Activated naive CD4-positive, alpha-beta T cell treated with anti-CD3 and anti-CD28 coated beads, Interleukin-2, amount 10 ng/mL, durations not matched to agents 7 days and 5 days (primary cell): ENCODE measurements at regions not wholly inside any gene's neighbourhood (a gene's known extent, or its start where the extent isn't known, plus 50 kb on each side); places are given as distances from the start of the nearest gene placed in this dataset.
"Not testable (repeated sequence)": the region's sequence is repeated elsewhere in the genome, so short reads cannot be mapped to it uniquely, and the experiment has no call there.

Experiments used
- CTCF ChIA-PET: fragments of 350-600 bp; sonication (Branson Sonifier 250); formaldehyde crosslinking; loops from one replicate; lab custom pipeline; 2021; ENCODE audit warnings: antibody characterized with exemption; lab: Charles Lee
- DNase-seq: peaks from one replicate; pipeline ENCODE4 v3.0.0-alpha.2; 2020
- H3K27ac Mint-ChIP-seq: one replicate; pipeline ENCODE4 v1.8.0; 2021; ENCODE audit warnings: mild to moderate bottlenecking, moderate library complexity, mixed read lengths
- H3K27me3 Mint-ChIP-seq: one replicate; pipeline ENCODE4 v1.8.0; 2021; ENCODE audit warnings: mild to moderate bottlenecking, mixed read lengths
- H3K36me3 Mint-ChIP-seq: one replicate; pipeline ENCODE4 v1.8.0; 2021; ENCODE audit warnings: mixed read lengths
- H3K4me1 Mint-ChIP-seq: one replicate; pipeline ENCODE4 v1.8.0; 2021; ENCODE audit warnings: mixed read lengths
- H3K4me3 Mint-ChIP-seq: one replicate; pipeline ENCODE4 v1.8.0; 2021; ENCODE audit warnings: mild to moderate bottlenecking, moderate library complexity, mixed read lengths
- H3K9me3 Mint-ChIP-seq: one replicate; pipeline ENCODE4 v1.8.0; 2021; ENCODE audit warnings: mixed read lengths

DNA sequence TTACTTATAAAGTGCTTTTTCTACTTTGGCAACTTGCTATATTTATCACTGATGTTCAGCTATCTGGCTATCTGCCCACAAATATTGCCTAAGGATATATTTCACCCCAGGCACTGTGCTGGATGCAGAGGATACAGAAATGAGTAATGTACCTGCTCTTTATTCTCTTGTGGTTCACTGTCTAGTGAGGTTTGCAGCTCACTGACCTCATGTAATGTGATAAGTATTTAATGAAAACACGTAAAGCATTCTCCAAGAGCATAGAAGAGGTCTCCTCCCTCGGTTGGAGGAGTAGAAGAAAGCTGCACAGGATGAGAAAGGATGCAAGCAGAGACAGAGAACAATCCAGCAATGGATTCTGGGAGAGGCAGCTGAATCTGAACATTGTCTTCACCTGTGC, 610.7 kb downstream of the CBLN4 start:
- no peak overlapping the region for H3K27ac Mint-ChIP-seq
- no peaks in the 10 kb centered on the region for H3K36me3 Mint-ChIP-seq
- CTCF ChIA-PET, result no interaction called here
- no peaks in the 10 kb centered on the region for H3K27me3 Mint-ChIP-seq
- DNase-seq, result no peak
- H3K4me3 Mint-ChIP-seq, result no peak overlapping the region
- peaks cover 13% of the 10 kb centered on the region for H3K9me3 Mint-ChIP-seq
- H3K4me1 Mint-ChIP-seq, result no peaks in the 10 kb centered on the region

DNA sequence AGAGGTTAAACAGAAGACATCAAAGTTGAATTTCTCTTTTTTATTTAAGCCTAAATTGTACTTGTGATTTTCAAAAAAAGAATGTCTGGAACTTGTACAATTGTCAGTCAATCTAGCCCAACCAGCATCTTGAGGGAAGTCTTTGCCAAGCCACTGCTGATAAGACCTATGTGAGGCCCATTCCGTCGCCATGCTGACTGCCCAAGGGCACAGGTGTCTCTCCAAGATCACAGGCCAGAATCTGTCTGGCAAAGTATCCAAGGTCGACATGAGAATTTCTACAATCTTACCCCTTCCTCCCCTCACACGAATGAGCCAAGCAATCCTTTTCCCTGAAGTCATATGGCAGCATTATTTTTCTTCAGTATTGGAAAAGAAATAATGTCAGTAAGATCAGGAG, 614.5 kb downstream of the CBLN4 start:
- Mint-ChIP-seq H3K4me3 (no peak overlapping the region), H3K4me1 (no peaks in the 10 kb centered on the region), H3K27me3 (no peaks in the 10 kb centered on the region), H3K27ac (no peak overlapping the region), H3K9me3 (peaks cover 13% of the 10 kb centered on the region), H3K36me3 (no peaks in the 10 kb centered on the region)
- CTCF ChIA-PET, result no interaction called here
- no peak for DNase-seq

DNA sequence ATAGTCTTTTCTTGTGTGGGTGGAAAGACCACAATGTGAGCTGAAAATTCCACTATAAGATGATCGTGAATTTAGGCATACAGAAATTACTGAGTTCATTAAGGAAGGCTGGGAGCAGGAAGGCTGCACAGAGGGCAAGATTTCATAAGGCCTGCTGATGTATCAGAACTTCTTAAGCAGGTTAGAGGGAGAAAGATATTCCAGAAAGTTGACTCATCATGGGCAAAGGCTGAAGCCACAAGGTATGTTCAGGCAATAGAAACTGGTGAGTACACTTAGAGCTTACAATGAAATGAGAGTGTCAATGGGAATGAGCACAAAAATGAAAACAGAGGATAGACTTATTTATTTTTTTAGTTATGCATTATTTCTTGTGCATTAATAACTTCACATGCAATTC, 618.6 kb downstream of the CBLN4 start:
- H3K4me1 Mint-ChIP-seq, result no peaks in the 10 kb centered on the region
- no peaks in the 10 kb centered on the region for H3K36me3 Mint-ChIP-seq
- no peak overlapping the region for H3K4me3 Mint-ChIP-seq
- CTCF ChIA-PET, result no interaction called here
- no peak overlapping the region for H3K27ac Mint-ChIP-seq
- H3K27me3 Mint-ChIP-seq, result no peaks in the 10 kb centered on the region
- no peak for DNase-seq
- peaks cover 10% of the 10 kb centered on the region for H3K9me3 Mint-ChIP-seq

DNA sequence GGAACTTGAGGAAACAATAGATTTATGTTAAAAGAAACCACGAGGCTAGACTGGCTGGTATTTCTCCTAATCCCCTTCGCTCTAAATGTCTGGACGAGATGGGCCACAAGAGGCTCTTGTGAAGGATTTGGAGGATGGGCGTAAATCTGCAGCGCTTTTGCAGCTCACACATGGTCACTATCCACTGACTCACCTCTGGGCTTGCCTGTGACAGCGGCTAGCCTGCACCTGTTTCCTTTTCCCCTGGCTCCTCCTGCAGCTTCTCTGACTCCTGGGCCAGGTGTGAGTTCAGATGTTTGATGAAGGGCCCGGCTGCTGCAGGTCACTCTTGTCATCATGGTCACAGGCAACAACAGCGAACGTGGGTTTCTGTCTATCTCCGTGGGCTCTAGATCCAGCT, 629.4 kb downstream of the CBLN4 start:
- H3K9me3 Mint-ChIP-seq, result peaks cover 4% of the 10 kb centered on the region
- no peak for DNase-seq
- H3K27me3 Mint-ChIP-seq, result no peaks in the 10 kb centered on the region
- H3K4me3 Mint-ChIP-seq, result no peak overlapping the region
- no peaks in the 10 kb centered on the region for H3K36me3 Mint-ChIP-seq
- CTCF ChIA-PET, result no interaction called here
- H3K27ac Mint-ChIP-seq, result no peak overlapping the region
- H3K4me1 Mint-ChIP-seq, result no peaks in the 10 kb centered on the region

DNA sequence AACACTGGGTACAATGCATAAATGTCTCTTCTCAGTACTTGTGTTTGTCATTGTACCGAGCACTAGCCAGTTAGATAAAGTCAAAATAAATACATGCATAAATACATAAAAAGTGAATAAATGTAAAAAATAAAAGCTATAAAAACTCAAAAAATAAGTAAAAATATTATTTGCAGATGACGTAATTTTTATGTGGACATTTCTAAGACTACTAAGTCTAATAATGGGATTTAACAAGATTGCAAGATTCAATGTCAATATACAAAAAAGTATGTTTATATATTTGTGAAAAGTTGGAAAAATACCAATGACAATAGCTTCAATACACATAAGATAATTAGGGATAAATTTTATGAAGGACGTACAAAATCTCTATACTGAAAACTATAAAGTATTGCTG, 639.6 kb downstream of the CBLN4 start:
- CTCF ChIA-PET, result no interaction called here
- no peaks in the 10 kb centered on the region for H3K27me3 Mint-ChIP-seq
- no peak for DNase-seq
- no peaks in the 10 kb centered on the region for H3K4me1 Mint-ChIP-seq
- H3K4me3 Mint-ChIP-seq, result no peak overlapping the region
- no peak overlapping the region for H3K27ac Mint-ChIP-seq
- peaks cover 4% of the 10 kb centered on the region for H3K9me3 Mint-ChIP-seq
- H3K36me3 Mint-ChIP-seq, result no peaks in the 10 kb centered on the region

DNA sequence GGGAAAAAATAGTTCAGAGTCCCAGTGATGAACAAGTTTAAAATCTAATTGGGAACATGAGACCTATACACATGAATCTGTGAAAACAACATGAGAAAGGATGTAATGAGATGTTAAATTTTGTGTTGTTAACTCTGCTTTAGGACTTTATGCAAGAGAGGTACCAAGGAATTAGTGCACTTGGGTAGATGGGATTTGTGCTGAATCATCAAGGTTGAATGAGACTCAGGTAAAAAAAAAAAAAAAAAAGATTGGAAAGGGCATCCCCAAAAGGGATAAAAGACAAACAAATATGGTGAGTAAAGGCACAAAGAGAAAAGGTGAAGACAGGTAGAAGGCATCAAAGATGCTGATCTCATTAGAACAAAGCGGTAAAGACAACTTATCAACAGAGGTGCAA, 644.4 kb downstream of the CBLN4 start:
- CTCF ChIA-PET, result no interaction called here
- no peak overlapping the region for H3K27ac Mint-ChIP-seq
- no peaks in the 10 kb centered on the region for H3K27me3 Mint-ChIP-seq

DNA sequence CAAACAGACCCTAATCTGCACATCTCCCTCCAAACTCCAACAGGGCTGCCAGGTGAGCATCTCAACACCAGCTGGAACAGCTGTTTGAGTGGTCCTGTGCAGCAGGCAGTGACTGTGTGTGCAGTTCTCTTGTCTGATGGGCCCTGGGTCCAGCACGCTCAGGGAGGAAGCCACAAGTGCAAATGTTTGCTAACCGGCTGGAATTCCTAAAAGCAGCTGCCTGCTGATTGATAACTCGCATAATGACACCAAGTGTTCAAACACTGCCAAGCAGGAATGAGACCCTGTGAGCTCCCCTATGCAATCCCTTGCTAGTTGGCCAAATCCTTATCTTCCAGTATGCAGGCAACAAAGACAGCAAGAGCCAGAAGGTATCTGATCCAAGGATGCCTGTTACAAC, 650.6 kb downstream of the CBLN4 start:
- no peaks in the 10 kb centered on the region for H3K4me1 Mint-ChIP-seq
- CTCF ChIA-PET, result no interaction called here
- no peak overlapping the region for H3K27ac Mint-ChIP-seq
- H3K4me3 Mint-ChIP-seq, result no peak overlapping the region
- DNase-seq, result no peak
- peaks cover 18% of the 10 kb centered on the region for H3K9me3 Mint-ChIP-seq
- H3K27me3 Mint-ChIP-seq, result no peaks in the 10 kb centered on the region
- no peaks in the 10 kb centered on the region for H3K36me3 Mint-ChIP-seq

More for the DNA sequence above, 644.4 kb downstream of the CBLN4 start:
- Mint-ChIP-seq H3K36me3 (no peaks in the 10 kb centered on the region), H3K9me3 (peaks cover 5% of the 10 kb centered on the region), H3K4me1 (no peaks in the 10 kb centered on the region), H3K4me3 (no peak overlapping the region)
- DNase-seq, result no peak

DNA sequence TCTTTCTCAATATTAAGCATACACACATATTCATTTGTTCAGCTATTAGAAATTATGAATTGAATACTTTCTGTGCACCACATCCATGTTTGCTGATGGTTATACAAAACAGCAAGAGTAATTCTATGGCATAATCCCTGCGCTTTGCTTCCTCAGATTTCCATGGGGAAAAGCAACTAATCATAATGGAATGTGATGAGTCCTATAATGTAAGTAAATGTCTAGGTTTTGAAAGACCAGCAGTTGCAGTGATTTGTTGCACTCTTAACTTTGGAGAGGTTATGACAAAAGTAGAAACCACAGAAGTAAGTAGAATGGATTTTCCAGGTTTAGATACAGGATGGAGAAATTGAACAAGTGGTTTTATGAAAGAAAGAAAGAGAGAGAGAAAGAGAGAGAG, 652.1 kb downstream of the CBLN4 start:
- H3K4me1 Mint-ChIP-seq, result no peaks in the 10 kb centered on the region
- no peak overlapping the region for H3K27ac Mint-ChIP-seq
- CTCF ChIA-PET, result no interaction called here

DNA sequence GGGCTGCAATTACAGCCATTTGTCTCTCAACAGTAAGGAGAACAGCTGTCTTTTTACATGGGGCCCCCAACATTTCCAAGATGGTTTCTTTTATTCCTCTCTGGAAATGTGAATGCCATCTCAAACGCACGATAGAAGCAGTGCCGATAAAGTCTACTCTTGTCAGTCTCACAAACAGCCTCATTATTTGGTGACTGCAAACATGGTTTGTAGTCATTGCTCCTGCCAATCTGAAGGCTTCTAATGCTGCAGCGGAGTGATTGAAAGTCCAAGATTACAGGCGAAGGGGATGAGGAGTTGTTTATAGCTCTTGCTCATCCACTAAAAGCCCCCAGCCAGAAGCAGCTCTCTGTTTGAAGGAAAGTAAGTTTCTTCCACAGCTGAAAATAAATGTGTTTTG, 657.1 kb downstream of the CBLN4 start:
- DNase-seq, result no peak
- CTCF ChIA-PET, result no interaction called here
- Mint-ChIP-seq H3K4me1 (no peaks in the 10 kb centered on the region), H3K4me3 (no peak overlapping the region), H3K27ac (no peak overlapping the region), H3K27me3 (no peaks in the 10 kb centered on the region), H3K36me3 (no peaks in the 10 kb centered on the region), H3K9me3 (peaks cover 17% of the 10 kb centered on the region)

More for the DNA sequence above, 652.1 kb downstream of the CBLN4 start:
- no peak overlapping the region for H3K4me3 Mint-ChIP-seq
- no peaks in the 10 kb centered on the region for H3K27me3 Mint-ChIP-seq
- DNase-seq, result no peak
- H3K36me3 Mint-ChIP-seq, result no peaks in the 10 kb centered on the region
- H3K9me3 Mint-ChIP-seq, result peaks cover 17% of the 10 kb centered on the region

DNA sequence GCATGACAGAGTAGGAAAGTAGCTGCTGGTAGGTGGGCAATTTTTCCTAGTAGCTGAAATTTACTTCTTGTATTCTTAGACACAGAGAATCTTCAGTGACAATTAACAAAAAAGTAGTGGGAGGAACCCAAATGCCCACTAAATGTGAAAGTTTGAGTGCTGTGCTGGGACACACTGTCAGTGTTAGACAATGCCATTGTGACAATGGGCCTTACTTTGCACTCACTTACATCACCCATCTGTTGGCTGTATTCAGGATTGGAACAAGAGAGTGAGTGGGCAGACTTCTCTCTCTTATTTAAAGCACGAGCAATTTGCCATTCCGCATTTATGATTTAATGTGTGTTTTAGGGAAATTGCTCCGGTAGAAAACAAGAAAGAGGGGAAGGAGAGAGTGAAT, 662.5 kb downstream of the CBLN4 start:
- Mint-ChIP-seq H3K27ac (no peak overlapping the region), H3K36me3 (no peaks in the 10 kb centered on the region), H3K4me3 (no peak overlapping the region), H3K27me3 (no peaks in the 10 kb centered on the region), H3K9me3 (peaks cover 9% of the 10 kb centered on the region), H3K4me1 (no peaks in the 10 kb centered on the region)
- no peak for DNase-seq
- CTCF ChIA-PET, result no interaction called here

DNA sequence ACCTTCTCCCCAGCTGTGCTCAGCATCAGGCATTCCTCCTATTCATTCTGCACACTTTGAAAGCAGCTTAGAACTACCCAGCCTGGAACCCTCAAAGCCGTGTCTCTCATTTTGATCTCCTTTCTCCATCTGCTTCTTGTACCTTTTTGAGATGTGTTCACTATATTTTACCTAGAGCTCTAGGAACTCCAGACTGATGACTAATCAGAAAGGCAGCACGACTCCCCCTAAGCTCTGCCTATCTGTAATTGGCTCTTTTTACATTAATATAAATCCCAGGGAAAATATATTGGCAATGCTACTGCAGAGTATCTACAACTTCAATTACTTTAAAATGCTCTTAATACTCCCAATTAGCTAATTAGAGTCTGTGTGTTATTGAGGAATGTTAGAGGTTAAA, 671.5 kb downstream of the CBLN4 start:
- no peaks in the 10 kb centered on the region for H3K4me1 Mint-ChIP-seq
- no peak for DNase-seq
- no peak overlapping the region for H3K4me3 Mint-ChIP-seq
- H3K27me3 Mint-ChIP-seq, result no peaks in the 10 kb centered on the region
- H3K27ac Mint-ChIP-seq, result no peak overlapping the region
- CTCF ChIA-PET, result no interaction called here
- H3K36me3 Mint-ChIP-seq, result no peaks in the 10 kb centered on the region
- peaks cover 13% of the 10 kb centered on the region for H3K9me3 Mint-ChIP-seq

DNA sequence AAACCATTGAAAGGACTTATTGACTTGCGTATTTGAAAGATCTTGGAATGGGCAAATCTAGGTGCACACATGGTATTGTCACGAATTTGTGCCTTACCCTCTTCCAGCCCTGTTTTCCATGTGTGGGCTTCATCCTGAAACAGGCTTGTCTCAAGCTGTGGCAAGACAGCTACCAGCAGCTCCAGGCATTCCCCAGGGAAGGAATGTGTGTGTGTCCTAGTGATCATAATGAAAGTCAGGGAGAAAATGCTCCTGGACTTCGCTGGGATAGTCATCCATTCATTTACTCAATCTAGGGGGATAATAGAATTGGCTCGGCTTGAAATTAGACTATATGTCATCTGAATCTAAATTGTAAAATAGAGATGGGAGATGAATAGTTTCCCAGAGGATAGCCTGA, 676.2 kb downstream of the CBLN4 start:
- CTCF ChIA-PET, result no interaction called here
- Mint-ChIP-seq H3K4me3 (no peak overlapping the region), H3K36me3 (no peaks in the 10 kb centered on the region), H3K4me1 (no peaks in the 10 kb centered on the region), H3K9me3 (peaks cover 13% of the 10 kb centered on the region), H3K27me3 (no peaks in the 10 kb centered on the region), H3K27ac (no peak overlapping the region)
- no peak for DNase-seq

DNA sequence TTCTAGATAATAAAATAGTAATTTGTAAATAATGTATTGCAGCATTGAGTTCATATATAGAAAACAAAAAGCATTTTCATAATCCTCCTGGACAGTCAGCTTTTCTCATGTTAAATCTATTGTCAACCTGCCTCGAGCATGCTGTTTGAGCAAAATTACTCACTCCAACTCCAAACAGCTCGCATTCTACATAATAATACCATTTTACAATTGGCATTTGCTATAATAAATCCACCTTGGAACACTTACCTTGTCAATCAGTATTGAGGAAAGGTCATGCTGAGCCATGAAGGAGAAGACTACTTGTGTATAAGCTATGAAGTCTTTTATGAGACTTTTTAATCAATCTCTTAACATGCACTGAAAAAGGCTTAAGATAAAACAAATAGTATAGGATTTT, 682.6 kb downstream of the CBLN4 start:
- H3K9me3 Mint-ChIP-seq, result peaks cover 12% of the 10 kb centered on the region
- H3K4me1 Mint-ChIP-seq, result no peaks in the 10 kb centered on the region
- DNase-seq, result no peak
- H3K27me3 Mint-ChIP-seq, result no peaks in the 10 kb centered on the region
- CTCF ChIA-PET, result no interaction called here
- H3K36me3 Mint-ChIP-seq, result no peaks in the 10 kb centered on the region
- H3K27ac Mint-ChIP-seq, result no peak overlapping the region
- H3K4me3 Mint-ChIP-seq, result no peak overlapping the region

DNA sequence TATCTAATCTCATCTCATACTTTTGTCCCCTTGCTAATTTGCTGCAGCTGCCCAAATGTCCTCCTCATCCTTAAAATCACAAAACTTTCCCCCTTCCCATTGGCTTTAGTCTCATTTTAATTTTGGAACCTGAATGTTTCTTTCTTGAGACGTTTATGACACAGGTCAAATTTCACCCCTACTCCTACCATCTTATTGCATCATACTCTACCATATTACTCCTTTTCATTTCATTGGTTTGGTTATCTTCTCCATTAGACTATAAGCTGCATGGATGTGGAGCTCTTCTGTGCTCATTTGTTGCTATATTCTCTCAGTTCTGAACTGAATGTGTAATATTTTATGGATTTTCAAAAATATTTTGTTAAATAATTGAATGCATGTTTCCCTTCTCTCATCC, 688.6 kb downstream of the CBLN4 start:
- no peaks in the 10 kb centered on the region for H3K36me3 Mint-ChIP-seq
- no peak overlapping the region for H3K27ac Mint-ChIP-seq
- CTCF ChIA-PET, result no interaction called here
- DNase-seq, result no peak
- peaks cover 10% of the 10 kb centered on the region for H3K9me3 Mint-ChIP-seq
- H3K27me3 Mint-ChIP-seq, result no peaks in the 10 kb centered on the region
- H3K4me3 Mint-ChIP-seq, result no peak overlapping the region
- no peaks in the 10 kb centered on the region for H3K4me1 Mint-ChIP-seq

DNA sequence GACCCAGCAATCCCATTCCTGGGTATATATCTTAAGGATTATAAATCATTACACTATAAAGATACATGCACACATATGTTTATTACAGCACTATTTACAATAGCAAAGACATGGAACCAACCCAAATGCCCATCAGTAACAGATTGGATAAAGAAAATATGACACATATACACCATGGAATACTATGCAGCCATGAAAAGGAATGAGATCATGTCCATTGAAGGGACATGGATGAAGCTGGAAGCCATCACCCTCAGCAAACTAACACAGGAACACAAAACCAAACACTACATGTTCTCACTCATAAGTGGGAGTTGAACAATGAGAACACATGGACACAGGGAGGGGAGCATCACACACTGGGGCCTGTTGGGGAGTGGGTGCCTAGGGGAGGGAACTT, 694.5 kb downstream of the CBLN4 start:
- peaks cover 19% of the 10 kb centered on the region for H3K9me3 Mint-ChIP-seq
- CTCF ChIA-PET, H3K36me3 Mint-ChIP-seq, H3K4me3 Mint-ChIP-seq, H3K27me3 Mint-ChIP-seq, H3K27ac Mint-ChIP-seq, DNase-seq, H3K4me1 Mint-ChIP-seq: not testable (repeated sequence)

DNA sequence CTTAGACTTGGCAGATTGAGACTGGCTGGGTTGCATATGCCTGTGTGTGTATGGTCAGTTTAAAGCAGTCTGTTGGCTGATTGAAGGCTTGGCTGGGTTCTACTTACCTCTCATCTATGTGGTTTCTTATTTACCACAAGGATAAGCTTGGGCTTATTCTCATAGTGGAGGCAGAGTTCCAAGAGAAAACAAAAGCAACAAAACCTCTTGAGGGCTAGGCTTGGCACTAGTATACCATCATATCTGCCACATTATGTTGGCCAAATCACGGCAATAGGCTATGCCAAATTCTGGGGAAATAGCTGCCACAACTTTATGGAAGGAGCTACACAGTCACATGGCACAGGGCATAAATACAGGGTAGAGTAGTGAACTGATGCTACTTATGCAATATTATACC, 714.1 kb downstream of the CBLN4 start:
- DNase-seq, result no peak
- no peaks in the 10 kb centered on the region for H3K27me3 Mint-ChIP-seq
- H3K36me3 Mint-ChIP-seq, result no peaks in the 10 kb centered on the region
- CTCF ChIA-PET, result no interaction called here
- peaks cover 10% of the 10 kb centered on the region for H3K9me3 Mint-ChIP-seq
- H3K4me1 Mint-ChIP-seq, result no peaks in the 10 kb centered on the region
- no peak overlapping the region for H3K27ac Mint-ChIP-seq
- H3K4me3 Mint-ChIP-seq, result no peak overlapping the region
